Fibroblast of skin of left biceps (primary cell): ENCODE measurements at regions not wholly inside any gene's neighbourhood (a gene's known extent, or its start where the extent isn't known, plus 50 kb on each side); places are given as distances from the start of the nearest gene placed in this dataset.

Source experiments
- DNase-seq, 2 experiments: peaks; one replicate each; pipeline ENCODE4 v3.0.0-alpha.2; 2013; ENCODE audit warnings: low read depth in 2 of 2

DNA sequence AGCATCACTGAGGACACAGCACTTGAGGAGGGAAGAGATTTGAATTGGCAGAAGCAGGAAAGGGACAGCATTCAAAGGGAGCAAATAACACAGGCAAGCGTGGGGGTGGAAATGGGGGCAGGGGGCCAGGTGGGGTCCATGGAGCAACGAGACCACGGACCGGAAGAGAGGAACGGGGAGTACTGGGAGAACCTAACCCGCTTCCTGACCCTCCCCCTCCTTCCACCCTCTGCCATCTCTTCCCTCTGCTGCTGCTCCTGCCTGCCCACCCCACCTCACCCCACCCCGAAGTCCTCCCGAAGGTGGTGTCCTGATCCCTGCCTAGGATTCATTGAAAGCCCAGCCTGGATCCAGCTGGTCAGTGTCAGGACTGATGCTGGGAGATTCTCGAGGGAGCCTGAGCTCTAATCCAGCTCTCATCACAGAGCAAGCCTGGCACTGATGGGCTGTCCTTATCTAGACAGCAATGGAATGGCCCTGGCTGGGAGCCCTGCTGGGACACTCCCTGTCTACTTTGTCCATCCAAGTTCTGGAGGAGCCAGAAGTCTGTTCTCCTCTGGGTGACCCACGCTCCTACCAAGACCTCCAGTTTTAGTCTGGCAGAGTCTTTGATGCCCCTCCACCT is 105.0 kb downstream of the TRIM29 start:
- no peak for DNase-seq

DNA sequence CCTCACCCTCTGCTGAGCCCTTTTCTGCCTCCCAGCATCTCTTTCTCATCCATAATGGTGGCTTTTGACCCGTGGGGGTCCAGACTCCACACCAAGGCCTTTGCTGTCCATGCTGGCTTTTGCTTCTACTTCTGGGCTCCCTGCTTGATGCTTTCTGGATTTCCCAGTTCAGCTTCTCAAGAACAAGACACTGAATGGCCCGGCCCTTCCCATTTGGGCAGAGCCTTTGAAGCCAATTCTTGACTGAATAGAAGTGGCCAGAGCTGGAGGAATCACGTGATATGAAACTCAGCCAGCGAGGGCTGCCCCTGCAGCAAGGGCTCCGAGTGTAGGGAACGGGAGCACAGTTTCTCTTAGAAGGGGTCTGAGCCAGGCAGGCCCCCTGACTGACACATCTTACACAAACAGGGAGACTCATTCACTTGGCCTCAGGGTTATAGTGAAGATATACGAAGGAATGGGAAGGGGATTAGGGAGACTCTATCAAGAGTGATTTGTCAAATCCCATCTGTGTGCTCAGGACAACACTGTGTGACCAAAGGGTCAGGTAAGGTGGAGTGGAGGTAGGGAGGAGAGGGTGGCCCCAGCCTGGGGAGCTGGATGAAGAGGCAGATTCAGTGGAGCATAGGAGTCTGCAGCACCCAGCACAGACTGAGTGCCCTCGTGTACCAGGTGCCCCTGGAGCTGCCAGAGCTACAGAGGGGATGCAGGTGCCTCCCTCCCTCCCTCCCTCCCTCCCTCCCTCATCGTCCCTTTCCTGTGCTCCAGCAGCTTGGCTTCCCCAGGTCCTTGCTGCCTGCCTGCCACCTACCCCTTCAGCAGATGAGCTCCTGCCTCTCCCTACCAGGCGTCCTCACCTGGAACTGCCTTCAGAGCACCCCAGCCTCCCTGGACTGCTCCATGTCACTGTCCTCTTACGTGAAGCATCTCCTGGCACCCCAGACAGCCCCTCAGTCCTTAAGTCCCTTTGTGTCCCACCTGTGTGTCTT is 106.0 kb downstream of the TRIM29 start:
- no peak for DNase-seq

DNA sequence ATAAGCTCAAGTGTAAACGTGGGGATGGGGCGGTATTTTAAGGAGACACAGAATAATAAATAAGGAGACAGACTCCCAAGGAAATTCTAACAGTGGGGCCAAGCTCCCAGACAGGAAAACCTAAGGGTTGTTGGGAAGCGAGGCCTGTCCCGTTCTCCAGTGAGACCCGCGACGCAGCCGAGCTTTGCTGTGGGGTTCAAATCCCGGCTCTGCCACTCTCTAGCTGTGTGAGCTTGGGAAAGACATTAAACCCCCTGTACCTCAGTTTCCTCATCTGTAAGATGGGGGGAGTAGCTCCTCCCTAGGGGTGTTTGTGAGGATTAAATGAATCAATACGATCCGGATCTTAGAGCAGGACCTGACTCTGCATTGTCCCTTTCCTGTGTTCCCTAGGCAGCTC is 106.8 kb downstream of the TRIM29 start:
- no peak for DNase-seq

DNA sequence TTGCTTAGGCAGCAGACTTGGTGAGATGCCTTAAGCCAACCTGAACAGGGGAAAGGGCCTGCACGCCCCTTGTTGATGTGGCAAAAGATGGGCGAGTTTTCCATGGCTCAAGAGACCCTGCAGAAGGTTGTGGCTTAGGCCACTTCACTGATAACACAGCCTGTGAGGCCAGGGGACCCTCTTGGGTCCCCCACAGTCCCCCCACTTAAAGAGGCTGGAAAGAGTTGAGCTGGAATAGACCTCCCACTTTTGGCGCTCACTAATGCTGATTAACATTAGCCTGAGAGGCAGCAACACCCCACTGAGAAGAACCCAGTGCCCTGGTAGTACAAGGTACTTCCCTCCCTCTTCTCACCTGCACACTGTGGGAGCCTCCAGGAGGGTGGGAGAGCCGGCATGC is 107.5 kb downstream of the TRIM29 start:
- DNase-seq = no peak

DNA sequence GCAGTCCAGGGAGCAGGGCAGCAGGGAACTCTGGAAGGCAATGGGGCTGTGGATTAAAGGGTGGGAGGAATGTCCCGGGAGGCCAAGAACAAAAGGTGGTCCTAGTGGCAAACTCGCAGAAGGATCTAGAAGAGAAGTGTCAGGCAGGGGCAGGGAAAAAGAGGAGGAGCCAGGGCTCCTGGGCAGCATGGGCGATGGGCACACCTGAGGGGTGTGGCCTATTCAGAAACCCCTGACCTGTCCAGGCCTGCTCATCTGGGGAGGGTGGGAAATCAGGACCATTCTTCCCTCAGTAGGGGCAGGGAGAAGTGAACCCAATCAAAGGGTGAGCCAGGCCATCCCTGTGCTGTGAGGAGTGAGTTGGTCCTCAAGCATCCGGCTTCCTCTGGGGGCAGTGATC is 108.6 kb downstream of the TRIM29 start:
- no peak for DNase-seq

DNA sequence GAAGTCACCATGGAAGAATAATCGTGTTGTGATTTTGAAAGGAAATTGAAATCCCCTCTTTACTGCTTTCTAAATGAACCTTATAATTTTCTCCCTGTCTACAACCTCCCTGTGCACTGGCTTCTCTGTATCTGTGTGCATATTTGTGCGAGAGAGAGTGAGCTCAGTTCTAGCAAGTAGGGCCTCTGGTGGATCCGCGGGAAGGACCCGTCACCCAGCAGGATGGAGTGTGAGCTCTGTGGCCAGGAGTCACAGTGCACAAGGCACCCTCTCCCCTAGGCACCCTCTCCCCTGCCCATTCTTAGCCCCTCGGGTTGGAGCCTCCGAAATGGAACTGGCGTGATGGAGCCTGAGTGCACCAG is 109.0 kb downstream of the TRIM29 start:
- DNase-seq = no peak

DNA sequence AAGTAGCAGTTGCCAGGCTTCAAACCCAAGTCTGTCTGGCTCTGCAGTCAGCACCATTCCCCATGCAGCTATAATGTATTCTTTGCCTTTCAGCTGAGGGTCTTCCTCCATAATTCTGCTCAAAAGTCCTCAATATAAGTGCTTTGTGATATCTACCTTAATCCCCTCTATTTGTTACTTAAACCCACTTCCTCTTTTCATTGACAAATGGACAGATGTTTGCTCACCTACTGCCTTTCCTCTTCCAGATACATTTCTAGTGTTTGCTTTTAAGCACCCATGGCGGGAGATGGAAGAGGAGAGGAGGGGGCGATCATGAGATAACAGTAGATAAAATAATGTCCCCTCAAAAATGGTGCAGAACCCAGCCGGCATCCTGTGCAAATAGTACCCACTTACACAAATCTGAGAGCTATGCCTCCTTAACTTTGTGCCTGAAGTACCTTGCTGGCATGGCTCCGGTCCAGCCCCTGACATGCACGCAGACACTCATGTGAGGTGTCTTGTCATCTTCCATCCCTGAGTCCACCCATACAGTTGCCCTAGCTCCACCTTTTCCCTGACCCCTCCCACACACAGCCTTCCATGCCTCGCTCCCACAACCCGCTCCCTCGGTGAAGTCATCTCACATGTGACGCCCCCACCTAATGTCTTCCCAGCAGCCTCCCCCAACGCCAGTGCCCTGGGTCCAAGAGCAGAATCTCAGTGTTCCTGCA is 109.6 kb downstream of the TRIM29 start:
- DNase-seq = no peak

DNA sequence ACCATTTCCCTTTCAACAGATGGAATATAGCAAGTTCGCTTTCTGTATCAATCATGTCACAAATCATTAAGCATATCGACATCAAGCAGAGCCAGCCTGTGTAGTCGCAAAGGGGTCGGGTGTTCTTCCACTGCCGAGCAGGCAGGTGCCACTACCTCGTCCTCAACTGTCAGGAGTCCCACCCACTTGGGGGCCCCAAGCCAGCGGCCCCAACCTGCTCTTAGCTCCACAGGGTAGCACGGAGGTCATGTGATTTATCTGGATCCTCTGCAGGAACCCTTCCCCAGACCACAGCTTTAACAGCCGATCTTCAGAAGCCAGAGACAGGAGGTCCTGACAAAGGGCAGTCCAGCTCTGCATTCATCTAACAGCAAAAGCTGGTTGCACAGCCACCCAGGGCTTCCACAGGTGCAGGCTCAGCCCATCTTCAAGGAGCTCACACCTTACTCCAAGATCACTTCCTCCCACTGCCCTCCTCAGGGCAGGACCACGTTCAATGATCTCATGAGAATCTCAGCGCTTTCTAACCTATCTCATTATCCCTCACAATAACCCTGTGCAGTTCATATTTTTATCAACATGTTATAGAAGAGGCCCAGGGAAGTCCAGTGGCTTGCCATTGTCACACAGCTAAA is 110.2 kb downstream of the TRIM29 start:
- DNase-seq = no peak

DNA sequence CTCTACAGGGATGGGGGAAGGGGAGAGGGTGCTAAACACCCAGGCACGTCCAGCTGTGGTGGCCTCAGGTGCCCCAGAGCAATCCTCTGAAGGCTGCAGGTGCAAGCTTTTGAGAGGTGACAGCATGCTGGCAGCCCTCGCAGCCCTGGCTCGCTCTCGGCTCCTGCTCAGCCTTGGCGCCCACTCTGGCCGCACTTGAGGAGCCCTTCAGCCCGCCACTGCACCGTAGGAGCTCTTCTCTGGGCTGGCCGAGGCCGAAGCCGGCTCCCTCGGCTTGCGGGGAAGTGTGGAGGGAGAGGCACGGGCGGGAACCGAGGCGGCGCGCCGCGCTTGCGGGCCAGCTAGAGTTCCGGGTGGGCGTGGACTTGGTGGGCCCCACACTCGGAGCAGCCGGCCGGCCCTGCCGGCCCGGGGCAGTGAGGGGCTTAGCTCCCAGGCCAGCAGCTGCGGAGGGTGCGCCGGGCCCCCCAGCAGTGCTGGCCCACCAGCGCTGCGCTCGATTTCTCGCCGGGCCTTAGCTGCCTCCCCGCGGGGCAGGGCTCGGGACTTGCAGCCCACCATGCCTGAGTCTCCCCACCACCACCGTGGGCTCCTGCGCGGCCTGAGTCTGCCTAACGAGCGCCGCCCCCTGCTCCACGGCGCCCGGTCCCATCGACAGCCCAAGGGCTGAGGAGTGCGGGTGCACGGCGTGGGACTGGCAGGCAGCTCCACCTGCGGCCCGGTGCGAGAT is 112.1 kb downstream of the TRIM29 start:
- no peak for DNase-seq

DNA sequence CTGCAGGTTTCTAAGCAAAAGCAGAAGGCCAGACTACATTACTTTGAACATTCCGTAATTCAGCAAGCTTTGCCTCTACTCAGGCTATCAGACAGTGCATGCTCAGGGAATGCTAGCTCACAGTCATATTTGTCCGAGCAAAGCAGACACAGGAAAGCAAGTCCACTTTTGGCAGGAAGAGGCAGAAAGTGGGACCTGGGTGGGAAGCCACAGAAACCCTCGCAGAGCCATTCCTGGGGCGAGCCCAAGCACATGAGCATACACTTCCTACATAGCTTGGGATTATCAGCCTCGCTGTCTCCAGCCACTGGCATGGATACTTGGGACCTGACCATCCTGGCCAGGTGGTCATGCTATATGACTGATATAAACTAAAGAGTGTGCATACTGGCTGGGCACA is 113.3 kb downstream of the TRIM29 start:
- DNase-seq = no peak

DNA sequence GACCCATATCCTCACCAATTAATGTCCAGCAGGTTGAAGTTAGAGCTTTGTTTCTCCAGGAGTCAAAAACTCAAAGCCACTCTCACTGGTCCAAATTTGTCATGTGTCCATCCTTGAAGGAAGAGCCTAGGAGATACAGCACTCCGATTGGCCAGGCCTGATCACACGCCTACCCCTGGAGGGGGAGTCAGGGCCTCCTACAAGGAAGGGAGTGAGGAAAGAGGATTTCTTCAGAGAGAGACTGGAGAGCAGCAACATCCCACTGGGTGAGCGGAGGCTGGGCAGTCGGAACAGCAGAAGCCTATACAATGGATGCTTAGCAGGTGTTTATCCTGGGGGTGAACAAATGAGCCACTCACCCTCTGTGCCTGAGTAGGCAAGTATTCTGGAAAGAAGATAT is 113.9 kb downstream of the TRIM29 start:
- no peak for DNase-seq

DNA sequence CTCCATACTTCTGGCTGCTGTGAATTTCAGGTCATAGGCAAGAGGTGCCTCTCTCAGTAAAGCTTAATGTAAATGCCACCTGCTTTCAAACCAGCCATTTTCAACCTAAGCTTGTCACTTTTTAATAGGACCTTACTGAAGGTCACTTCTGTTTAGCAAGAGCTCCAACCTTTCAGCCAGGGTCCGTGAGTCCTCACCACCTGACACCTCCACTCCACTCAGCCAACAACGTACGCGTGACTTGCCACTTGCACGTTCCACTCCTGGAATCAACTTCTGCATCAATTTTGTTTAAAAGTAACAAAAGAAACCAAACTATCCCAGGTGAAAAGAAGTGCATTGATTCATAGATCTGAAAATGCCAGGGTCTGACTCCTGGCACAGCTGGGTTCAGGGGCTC is 114.4 kb downstream of the TRIM29 start:
- no peak for DNase-seq

DNA sequence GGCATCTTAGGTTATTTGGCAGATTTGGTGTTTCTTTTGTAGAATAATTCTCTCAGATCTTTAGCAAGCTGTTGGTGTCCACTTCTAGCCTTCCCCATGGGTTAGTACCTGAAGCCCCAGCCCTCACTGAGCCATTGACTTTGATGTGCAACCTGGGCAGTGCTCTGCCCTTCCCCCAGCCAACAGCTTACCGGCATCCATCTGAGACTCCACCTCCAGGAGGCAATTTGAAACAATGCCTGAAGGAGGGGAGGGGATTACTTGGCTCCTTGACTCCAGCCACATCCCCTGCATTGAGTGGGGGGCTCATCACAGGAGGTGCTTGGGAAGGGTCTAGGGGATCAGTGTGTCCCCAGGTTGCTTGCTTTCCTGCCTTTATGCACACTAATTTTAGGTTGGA is 114.8 kb downstream of the TRIM29 start:
- no peak for DNase-seq

DNA sequence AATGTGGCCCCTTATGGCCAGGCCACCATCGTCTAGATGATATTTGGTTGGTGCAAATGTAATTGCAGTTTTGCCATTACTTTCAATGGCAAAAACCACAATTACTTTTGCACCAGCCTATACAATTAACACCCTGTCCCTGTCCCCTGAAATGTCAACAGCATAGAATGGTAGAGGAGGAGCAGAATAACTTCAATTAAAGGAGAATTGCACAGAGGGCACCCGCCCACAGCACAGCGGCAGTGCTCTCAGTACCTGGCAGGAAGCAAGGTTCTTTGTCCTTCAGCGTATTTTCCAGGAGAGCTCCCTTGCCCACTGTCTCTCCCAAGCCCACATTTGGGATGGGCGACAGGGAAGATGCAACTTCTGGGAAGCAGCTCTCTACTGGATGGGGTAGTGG is 115.3 kb downstream of the TRIM29 start:
- DNase-seq = no peak

DNA sequence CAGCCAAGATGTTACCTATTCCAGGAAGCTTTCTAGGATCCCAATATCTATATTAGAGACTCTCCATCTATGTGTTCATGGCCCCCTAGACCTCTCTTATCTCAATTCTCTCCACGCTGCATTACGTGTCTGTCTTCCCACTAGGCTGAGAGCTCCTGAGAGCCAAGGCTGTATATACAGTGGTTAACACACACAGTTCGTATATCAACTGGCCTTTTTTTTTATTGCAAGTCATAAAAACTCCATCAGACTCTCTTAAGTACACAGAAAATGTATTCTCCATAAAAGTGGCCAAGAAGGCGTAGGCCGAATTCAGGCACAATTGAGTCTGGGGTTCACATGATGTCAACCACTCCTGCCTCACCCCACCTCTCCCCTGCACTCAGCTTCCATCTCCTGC is 115.9 kb downstream of the TRIM29 start:
- DNase-seq = no peak

DNA sequence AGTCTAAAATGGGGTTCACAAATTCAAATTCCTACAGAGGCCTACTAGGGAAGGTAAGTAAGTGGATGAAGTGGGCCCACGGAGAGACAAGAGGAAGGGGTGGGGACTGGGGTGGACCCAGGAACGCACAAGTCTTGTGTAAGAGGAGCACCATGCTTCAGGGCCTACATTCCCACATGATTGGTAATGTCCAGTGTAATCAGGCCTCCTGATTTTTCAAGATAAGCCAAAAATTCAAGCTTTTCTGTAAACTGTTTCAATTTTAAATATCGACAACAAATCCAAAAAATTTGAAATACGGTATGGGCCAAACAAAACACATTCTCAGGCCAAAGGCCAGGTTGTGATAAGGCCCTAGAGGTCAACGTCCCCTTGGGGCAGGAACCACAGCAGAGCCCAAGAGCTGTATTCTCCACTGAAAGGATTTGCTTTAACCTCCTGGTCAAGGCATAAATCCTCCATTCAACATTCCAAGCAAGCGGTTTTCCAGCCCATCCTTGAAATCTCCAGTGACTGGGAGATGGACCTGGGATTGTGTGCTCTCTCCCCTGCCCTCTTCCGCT is 116.4 kb downstream of the TRIM29 start:
- no peak for DNase-seq

DNA sequence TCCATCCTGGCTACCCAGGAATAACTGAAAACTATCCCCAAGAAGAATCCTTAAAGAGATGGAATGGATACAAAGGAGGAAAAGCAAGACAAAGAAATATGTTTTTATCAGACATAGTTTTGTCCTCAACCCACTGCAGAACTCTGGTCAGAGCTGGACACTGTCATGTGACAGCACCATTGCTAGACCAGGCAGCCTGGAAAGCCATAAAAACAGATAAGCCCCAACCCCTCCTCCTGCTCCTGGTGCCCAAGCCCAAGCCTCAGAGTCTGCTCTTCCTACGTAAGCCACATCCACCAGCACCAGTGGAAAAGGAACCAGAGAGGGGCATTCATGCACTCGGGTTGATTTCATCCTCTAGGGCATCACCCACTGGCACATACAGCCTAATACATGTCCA is 116.9 kb downstream of the TRIM29 start:
- no peak for DNase-seq

DNA sequence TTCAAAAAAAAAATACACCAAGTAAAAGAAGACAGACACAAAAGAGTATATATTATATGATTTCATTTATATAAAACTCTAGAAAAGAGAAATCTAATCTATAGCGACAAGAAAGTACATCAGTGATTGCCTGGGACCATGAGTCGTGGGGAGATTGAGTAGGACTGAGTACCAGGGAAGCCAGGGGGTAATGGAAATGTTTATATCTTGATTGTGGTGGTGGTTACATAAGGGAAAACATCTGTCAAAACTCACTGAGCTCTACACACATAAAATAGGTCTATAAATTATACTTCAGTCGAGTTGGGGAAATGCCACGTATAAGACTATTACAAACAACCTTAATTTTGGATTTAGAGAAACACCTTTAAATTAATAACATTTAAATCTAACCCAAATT is 117.4 kb downstream of the TRIM29 start:
- DNase-seq = no peak

DNA sequence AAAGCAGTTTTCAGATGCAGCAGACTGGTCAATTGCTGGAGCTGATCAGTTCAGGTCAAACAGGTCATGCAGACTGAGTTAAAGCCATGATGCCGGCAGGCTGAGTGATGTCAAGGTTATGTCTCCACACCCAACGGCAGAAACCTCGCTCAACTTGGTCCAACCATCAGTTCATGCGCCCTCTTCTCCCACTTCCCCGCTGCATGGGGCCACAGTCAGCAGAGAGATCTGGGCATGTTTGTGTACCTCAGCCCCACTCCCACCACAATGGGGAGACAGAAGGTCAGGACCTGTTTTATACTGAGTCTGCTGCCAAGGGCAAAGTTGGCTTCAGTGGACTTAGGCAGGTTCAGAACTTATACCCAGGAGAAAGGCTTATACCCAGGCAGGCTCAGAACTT is 118.7 kb downstream of the TRIM29 start:
- DNase-seq = no peak

DNA sequence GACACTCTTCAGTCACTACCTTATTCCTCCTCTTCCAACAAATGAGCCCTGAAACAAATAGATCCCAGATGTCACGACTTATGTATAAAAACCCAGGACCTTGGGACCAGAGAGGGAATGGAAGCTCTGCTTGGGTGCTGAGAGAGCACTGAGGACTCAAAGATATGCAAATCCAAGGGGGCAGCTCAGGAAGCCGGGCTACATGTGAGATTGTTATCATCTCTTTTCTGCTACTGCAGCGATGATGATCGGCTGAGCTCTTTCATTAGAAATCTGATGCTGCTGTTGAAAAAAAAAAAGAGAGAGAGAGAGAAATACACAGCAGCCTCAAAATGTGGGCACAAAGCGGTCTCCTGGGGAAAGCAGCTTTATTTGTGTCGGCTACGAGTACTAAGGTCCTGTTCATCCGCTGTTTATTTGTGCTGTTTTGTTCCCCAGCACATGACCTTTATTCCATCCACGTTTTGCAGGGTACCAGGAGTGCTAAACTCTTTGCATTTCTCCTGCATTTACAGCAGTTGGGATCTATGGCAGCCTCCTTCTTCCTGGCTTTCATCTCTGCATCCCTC is 120.2 kb downstream of the TRIM29 start:
- no peak for DNase-seq
